Hematopoietic multipotent progenitor cell treated with erythropoietin and hydrocortisone succinate and interleukin-3 and kit ligand, for 4 days (in vitro differentiated cells): ENCODE measurements at regions not wholly inside any gene's neighbourhood (a gene's known extent, or its start where the extent isn't known, plus 50 kb on each side); places are given as distances from the start of the nearest gene placed in this dataset.
"Not testable (repeated sequence)": the region's sequence is repeated elsewhere in the genome, so short reads cannot be mapped to it uniquely, and the experiment has no call there.

Source experiments
- DNase-seq: peaks from one replicate; pipeline ENCODE4 v3.0.0-alpha.2; 2015

DNA sequence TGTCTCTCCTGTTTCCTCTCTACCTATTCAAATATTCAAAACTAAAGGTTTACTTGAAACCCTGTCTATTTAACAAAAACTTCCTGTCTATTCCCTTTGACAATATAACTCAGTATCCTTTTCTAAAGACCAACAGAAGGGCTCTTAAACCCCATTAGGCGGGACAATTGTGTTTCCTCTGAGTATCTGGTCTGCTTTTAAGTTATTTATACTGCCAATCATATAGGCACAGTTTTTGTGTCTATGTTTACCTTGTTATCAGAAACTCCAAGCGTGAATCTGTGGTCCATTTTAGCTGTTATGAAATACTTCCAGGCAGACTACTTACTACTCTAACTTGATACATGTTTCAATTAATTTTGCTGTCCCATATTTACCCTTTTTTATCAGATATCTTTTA lies 350.0 kb upstream of the CTSO start:
- no peak for DNase-seq

DNA sequence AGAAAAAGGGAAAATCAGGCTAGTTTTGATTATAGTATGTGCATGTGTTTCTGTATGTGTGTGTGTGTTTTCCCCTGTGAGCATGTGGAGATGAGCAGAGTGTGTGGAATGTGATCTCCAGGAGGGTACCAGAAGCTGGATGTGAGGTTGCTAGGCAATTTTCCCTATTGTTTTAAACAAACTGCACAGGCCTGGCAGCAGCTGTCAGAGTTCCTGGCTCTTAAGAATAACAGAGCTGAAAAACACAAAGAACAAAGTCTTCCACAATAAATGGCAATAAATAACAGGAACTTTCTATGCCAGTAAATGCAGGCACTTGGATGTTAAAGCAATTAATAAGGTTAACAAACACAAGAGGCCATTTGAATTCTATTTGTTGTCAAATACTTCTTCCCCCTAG lies 344.6 kb upstream of the CTSO start:
- no peak for DNase-seq

- DNase-seq = no peak
These were observed 342.1 kb upstream of the CTSO start for GRCh38 chr4:156295676-156296195.

DNA sequence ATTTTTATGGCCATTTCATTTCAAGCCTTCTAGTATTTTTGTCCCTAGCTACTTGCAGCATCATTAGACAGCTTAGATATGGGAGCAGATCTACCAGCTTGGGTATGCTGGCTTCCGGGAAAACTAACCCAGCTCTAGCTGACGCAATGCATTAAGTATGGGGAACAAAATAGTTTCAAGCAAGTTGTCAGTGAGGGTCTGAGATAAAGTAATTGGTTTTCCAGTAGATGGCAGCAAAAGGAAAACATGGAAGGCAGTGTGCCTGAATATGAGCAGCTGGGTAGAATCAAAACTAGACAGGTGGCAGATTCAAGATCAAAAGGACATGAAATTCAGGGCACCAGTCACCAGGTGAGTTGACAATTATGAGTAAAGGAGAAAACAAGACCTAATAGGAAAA lies 340.9 kb upstream of the CTSO start:
- DNase-seq = peak; percentile 65

- DNase-seq = peak; percentile 15
These were observed 340.1 kb upstream of the CTSO start for GRCh38 chr4:156293657-156294297.

DNA sequence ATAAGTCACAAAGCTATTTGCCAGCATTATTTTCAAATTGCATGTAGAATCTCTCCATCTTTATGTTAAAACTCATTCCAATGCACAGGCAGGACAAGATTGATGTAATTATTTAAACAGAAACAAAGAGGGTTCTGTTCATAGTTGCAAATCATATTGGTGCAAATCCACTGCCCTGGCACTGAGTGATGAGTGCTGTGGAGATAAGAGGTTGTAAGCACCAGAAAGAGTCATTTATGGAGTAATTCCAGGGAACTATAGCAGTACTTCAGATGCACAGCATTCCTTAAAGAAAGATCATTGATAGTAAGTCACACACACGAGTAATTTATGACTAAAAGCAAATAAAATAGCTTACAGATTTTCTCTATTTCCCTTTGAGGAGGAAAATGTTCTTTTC lies 337.7 kb upstream of the CTSO start:
- no peak for DNase-seq

DNA sequence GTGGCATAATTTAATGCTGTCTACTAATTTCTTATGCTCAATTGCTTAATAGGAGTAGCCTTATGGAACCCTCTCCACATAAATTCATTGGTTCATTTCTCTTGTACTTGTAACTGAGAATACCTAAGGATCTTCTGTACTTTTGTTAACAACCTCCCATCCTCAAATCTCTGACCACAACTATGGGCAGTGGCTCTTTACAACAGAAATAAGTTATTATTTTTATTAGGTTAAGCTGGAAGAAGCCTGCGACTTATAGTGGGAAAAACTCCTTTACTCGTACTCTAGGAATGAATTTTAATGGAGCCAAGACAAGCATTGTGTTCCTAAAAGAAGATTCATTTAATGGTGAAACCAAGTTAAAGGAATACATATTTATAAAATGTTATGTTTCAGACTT lies 337.1 kb upstream of the CTSO start:
- no peak for DNase-seq

DNA sequence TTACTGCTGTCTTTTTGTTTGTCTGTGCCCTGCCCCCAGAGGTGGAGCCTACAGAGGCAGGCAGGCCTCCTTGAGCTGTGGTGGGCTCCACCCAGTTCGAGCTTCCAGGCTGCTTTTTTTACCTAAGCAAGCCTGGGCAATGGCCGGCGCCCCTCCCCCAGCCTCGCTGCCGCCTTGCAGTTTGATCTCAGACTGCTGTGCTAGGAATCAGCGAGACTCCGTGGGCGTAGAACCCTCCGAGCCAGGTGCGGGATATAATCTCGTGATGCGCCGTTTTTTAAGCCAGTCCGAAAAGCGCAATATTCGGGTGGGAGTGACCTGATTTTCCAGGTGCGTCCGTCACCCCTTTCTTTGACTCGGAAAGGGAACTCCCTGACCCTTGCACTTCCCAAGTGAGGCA lies 336.4 kb upstream of the CTSO start:
- not testable (repeated sequence) for DNase-seq

GRCh38 chr4:156280686-156281085 lies 327.0 kb upstream of the CTSO start:
- no peak for DNase-seq

DNA sequence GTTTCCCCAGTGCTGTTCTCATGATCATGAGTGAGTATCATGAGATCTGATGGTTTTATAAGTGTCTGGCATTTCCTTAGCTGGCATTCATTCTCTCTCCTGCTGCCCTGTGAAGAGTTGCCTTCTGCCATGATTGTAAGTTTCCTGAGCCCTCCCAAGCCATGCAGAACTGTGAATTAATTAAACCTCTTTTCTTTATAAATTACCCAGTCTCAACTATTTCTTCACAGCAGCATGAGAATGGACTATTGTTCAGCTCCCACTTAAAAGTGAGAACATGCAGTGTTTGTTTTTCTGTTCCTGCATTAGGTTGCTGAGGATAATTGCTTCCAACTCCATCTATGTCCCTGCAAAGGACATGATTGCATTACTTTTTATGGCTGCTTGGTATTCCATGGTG lies 311.7 kb upstream of the CTSO start:
- no peak for DNase-seq

DNA sequence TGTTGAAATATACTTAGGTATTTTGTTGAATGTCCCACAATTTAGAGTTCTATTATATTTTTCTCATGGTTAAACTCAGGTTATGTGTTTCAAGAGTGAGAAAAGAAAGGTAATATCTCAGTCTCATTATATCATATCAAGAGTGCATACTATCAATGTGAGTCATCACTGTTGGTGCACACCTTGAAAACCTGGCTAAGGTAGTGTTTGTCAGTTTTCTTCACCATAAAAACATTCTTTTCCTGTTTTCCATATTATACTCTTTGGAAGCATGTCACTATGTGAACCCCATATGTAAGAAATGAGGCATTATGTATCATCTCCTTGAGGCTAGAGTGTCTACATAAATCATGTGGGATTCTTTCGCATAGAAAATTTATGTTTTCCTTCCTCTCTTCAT lies 307.6 kb upstream of the CTSO start:
- no peak for DNase-seq

DNA sequence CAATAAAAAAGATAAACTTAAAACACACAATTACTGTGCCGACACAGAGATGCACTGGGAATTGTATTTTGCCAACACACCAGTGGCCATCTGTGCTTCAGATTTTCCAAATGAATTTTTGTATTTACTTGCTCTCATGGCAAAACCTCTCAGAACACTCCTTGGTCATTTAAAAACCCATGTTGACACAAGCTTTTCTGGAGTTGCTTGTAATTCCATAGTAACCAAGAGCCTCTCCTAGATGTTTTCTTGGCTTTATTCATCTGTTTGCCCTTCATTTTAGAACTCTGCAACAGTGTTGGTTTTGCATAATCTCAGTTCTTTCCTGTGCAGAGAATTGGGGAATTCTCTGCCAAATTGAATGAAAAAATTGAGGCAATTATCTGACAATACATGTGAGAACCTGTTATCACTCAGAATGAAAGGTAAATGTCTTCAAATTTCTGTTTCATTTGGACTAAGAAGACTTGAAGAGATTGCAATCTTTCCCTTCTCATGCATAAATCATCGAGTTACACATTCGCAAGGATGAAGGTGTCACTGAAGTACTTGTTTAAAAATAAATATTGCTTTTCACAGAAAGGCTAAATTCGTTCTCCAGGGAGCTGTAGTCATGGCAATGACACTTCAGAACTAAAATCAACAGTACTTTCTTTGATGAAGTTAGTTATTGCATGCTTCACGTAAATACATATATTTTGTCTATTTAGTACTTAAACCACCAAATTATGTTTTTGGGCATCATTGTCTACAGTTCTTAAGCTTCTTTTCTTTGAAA lies 301.8 kb upstream of the CTSO start:
- DNase-seq = no peak

DNA sequence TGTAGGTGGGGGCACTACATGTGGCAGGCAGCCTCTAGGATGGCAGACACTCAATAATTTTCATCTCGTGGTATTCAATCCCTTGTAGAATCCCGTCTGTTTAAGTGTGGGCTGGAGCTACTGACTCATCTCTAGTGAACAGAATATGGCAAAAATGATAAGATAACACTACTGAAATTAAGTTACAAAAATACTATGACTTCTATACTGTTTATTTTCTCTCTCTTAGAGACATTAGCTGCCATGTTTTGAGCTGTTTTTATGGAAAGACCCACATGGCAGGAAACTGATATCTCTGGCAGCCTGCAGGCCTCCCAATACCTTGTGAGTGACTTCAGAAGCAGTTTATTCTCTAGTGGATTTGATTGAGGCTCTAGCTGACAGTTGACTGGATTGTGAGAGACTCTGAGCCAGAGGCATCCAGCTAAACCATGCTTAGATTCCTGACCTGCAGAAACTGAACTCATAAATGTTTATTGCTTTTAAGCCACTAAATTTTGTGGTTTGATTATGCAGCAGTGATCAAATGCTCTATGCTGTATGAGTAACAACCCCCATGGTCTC lies 298.8 kb upstream of the CTSO start:
- peak; percentile 45 for DNase-seq

DNA sequence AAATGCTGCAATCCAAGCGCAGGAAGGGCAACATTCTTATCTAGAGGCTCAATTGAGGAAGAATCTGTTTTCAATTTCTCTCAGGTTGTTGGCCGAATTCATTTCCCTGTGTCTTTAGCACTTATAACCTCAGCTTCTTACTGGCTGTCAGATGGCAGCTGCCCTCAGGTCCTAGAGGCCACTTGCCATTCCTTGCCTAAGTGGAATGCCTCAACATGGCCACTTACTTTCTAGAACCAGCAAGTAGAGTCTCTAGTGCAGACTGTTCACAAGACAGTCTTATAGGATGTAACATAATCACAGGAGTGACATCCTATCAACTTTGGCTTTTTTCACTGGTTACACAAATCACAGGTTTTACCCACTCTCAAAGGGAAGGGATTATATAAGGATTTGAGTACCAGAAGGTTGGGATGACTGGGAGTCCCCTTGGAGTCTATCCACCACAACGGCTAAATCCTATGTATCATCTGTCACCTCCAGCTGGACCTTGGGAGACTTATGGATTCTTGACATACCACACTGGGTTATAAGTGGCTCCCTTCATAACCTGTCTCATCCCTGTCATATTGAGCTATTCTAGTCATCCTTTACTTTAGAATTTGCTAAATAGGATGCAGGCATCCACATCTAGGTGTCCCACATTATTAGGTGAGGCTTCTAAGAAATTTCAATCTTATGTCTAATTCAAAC lies 297.9 kb upstream of the CTSO start:
- DNase-seq = no peak

- peak; percentile 19 for DNase-seq
These were observed 295.3 kb upstream of the CTSO start for GRCh38 chr4:156248917-156249316.

DNA sequence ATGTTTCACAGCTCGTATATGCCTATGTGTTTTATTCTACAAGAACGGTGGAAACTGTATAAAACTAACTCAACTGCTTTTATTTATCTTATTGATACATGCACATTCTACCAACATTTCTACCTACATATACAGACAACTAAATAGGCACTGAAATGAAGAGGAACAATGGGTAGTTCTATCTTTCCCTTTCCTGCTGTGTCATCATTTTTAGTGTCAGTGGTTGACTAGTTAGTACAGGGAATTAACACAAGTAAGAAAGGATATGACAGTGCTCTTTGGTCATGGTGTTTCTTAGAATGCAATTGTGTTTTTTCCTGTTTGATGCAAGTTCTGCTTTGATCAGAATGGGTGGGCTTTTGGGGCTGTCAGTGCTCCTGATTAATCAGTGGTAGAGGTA lies 293.8 kb upstream of the CTSO start:
- DNase-seq = peak; percentile 24

- DNase-seq = no peak
These were observed 289.3 kb upstream of the CTSO start for GRCh38 chr4:156243015-156243414.

DNA sequence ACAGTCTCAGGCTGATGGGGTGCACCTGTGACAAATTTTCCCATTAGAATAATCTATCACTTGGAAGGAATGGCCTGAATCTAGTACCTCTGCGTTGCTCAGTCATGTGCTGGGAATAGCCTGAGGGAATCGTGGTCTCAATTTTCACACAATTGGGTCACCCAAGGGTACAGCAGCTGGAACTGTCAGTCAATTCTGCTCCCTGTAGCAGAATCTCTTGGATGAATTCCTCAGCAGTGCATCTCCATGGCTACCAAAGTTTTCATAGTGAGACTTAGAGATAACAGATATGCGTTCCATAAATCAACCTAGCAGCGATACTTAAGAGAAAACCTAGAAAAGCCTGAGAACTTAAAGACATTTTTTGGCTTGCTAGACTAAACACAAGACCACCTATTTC lies 288.7 kb upstream of the CTSO start:
- no peak for DNase-seq

DNA sequence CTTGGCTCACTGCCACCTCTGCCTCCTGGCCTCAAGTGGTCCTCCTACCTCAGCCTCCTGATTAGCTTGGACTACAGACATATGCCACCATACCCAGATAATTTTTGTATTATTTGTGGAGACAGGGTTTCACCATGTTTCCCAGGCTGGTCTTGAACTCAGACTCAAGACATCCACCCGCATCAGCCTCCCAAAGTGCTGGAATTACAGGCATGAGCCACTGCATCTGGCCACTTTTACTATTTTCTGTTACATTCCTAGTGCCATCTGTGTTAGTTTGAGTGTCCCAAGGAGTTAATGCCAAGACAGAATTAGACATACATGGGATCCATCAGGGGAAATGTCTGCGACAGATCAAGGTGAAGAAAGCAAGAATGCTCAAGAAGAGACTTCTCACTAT lies 288.2 kb upstream of the CTSO start:
- DNase-seq = no peak

DNA sequence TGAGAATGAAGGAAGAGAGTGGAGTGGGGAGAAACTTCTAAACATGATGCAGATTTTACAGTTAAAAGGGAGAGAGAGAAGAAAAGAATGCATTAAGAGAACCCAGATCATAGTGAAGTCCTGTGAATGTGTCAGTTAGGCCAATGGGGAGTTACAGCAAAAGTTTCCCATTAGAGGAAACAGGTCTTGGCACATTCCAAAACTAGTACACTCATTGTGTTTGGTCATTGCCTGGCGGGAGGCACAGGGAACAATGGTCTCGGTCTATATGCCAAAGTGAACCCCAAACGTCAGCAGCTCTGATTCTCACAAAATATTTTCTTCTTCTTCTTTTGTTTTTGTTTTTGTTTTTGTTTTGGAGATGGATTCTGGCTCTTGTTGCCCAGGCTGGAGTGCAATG lies 284.5 kb upstream of the CTSO start:
- no peak for DNase-seq

DNA sequence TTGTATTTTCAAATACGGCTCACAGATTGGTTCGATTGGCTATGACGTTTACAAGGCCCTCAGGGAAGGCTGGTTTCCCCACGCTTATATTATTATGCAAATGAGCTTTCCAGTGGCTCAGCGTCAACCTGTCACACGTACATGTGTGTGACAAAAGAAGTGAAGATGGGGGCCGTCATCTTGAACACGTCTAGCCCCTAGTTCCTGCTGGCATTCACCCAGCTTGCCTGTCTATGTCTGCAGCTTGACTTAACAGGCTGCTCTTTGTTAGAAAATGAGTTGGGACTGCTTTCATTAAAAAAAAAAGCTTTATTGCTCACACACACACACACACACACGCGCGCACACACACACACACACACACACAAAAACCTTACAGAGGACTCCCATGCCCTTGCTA lies 283.6 kb upstream of the CTSO start:
- no peak for DNase-seq

- DNase-seq = no peak
These were observed 276.5 kb upstream of the CTSO start for GRCh38 chr4:156230176-156230575.

GRCh38 chr4:156228676-156229075 lies 275.0 kb upstream of the CTSO start:
- DNase-seq = no peak

- no peak for DNase-seq
These were observed 273.7 kb upstream of the CTSO start for GRCh38 chr4:156227321-156227720.
